ENCODE measurements at regions not wholly inside any gene's neighbourhood (a gene's known extent, or its start where the extent isn't known, plus 50 kb on each side); places are given as distances from the start of the nearest gene placed in this dataset.

GRCh38 chr20:58579819-58580473 lies 64.7 kb upstream of the APCDD1L start:
- no peaks in the 10 kb centered on the region for H3K4me1 ChIP-seq (ENCODE audit: control insufficient read depth in 2 of 2, insufficient read depth in 2 of 2, low read length in 2 of 2)
- H3K27me3 Mint-ChIP-seq: peaks cover 30% of the 10 kb centered on the region
- POLR2A ChIA-PET: no interaction called here

More at GRCh38 chr20:58579819-58580473, 64.7 kb upstream of the APCDD1L start:
- ATAC-seq (ENCODE audit: low read depth) (no peak), DNase-seq (no peak)
- no peak overlapping the region for H3K4me3 ChIP-seq (ENCODE audit: control extremely low read depth in 1 of 5, extremely low read depth in 1 of 5, insufficient read depth in 1 of 5, low read depth in 2 of 5, low read length in 4 of 5)
- Mint-ChIP-seq H3K4me1 (no peaks in the 10 kb centered on the region), H3K27ac (no peak overlapping the region), H3K4me3 (no peak overlapping the region), H3K9me3 (ENCODE audit: insufficient read depth) (no peaks in the 10 kb centered on the region)
- no peaks in the 10 kb centered on the region for H3K79me2 ChIP-seq (ENCODE audit: control insufficient read depth, insufficient read depth, low read length)
- peaks cover 0 to 45% (median 4%) of the 10 kb centered on the region in 3 donors for H3K9me3 ChIP-seq (ENCODE audit: control extremely low read depth in 1 of 3, control insufficient read depth in 2 of 3, insufficient read depth in 1 of 3, low read length in 2 of 3)
- CTCF ChIA-PET: no interaction called here
- H3K9ac ChIP-seq (ENCODE audit: low read length): no peak overlapping the region
- H3K27me3 ChIP-seq (replicated peaks in 1 of 4; ENCODE audit: control extremely low read depth in 1 of 4, control insufficient read depth in 3 of 4, insufficient read depth in 4 of 4, low read length in 3 of 4): peaks cover 0 to 2% (median under 1%) of the 10 kb centered on the region in 4 experiments
- H3K4me2 ChIP-seq (replicated peaks; ENCODE audit: low read depth, low read length, poor library complexity, severe bottlenecking): no peak overlapping the region
- H4K20me1 ChIP-seq (ENCODE audit: control insufficient read depth, insufficient read depth, low read length, poor library complexity, severe bottlenecking): no peaks in the 10 kb centered on the region
- intact Hi-C loops (cut with micrococcal nuclease): no loop called here
- no peak overlapping the region for H2AFZ ChIP-seq (ENCODE audit: insufficient read depth, low read depth, low read length, poor library complexity, severe bottlenecking)
- no peaks in the 10 kb centered on the region for H3K36me3 ChIP-seq (replicated peaks in 1 of 2; ENCODE audit: control extremely low read depth in 1 of 2, control insufficient read depth in 1 of 2, extremely low read depth in 1 of 2, insufficient read depth in 2 of 2, low read length in 1 of 2)
- H3K27ac ChIP-seq (ENCODE audit: low read length in 2 of 2): no peak overlapping the region
- no peak for TF ChIP-seq EZH2 (IDR thresholded peaks at IDR 0.05; ENCODE audit: borderline replicate concordance, insufficient read depth, low read depth, low read length, poor library complexity, severe bottlenecking)
- no peak for TF ChIP-seq CTCF (IDR thresholded peaks at IDR 0.05)
- 70% methylated on average over 12 of the region's 23 CpGs for WGBS (ENCODE audit: insufficient coverage)
